ENCODE measurements at regions not wholly inside any gene's neighbourhood (a gene's known extent, or its start where the extent isn't known, plus 50 kb on each side); places are given as distances from the start of the nearest gene placed in this dataset.

GRCh38 chr3:103173940-103174339 lies 739.1 kb downstream of the ZPLD1 start:
- no peak for TF ChIP-seq MAX (IDR thresholded peaks at IDR 0.05)
- TF ChIP-seq POLR2AphosphoS5 (IDR thresholded peaks at IDR 0.05; ENCODE audit: low read depth, low read length): no peak
- no peak for TF ChIP-seq CHD2 (IDR thresholded peaks at IDR 0.05; ENCODE audit: low read length)
- no peak for TF ChIP-seq EP300 (IDR thresholded peaks at IDR 0.05; ENCODE audit: borderline replicate concordance in 1 of 2, low read depth in 2 of 2, low read length in 2 of 2)
- no peak for TF ChIP-seq CEBPB (IDR thresholded peaks at IDR 0.05; ENCODE audit: low read depth, low read length)
- no peak for TF ChIP-seq TAF1 (IDR thresholded peaks at IDR 0.05; ENCODE audit: low read depth, low read length)
